ENCODE measurements at regions not wholly inside any gene's neighbourhood (a gene's known extent, or its start where the extent isn't known, plus 50 kb on each side); places are given as distances from the start of the nearest gene placed in this dataset.

- TF ChIP-seq, protein P1, sequence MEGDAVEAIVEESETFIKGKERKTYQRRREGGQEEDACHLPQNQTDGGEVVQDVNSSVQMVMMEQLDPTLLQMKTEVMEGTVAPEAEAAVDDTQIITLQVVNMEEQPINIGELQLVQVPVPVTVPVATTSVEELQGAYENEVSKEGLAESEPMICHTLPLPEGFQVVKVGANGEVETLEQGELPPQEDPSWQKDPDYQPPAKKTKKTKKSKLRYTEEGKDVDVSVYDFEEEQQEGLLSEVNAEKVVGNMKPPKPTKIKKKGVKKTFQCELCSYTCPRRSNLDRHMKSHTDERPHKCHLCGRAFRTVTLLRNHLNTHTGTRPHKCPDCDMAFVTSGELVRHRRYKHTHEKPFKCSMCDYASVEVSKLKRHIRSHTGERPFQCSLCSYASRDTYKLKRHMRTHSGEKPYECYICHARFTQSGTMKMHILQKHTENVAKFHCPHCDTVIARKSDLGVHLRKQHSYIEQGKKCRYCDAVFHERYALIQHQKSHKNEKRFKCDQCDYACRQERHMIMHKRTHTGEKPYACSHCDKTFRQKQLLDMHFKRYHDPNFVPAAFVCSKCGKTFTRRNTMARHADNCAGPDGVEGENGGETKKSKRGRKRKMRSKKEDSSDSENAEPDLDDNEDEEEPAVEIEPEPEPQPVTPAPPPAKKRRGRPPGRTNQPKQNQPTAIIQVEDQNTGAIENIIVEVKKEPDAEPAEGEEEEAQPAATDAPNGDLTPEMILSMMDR (IDR thresholded peaks at IDR 0.05) = no peak
- no peak for TF ChIP-seq POLR2A (IDR thresholded peaks at IDR 0.05)
These were observed 1064.6 kb upstream of the CADM2 start for GRCh38 chr3:83894223-83894622.

All from prostate gland (tissue), 2 donors.